Suppressor macrophage (primary cell): ENCODE measurements at regions not wholly inside any gene's neighbourhood (a gene's known extent, or its start where the extent isn't known, plus 50 kb on each side); places are given as distances from the start of the nearest gene placed in this dataset.
A peak's percentile ranks its signal among the peaks of the same experiment; 100 is the strongest.
"Not testable (repeated sequence)": the region's sequence is repeated elsewhere in the genome, so short reads cannot be mapped to it uniquely, and the experiment has no call there.

Source experiments
- DNase-seq, 4 experiments: peaks; one replicate each; pipeline ENCODE4 v3.0.0-alpha.2; 2020 to 2022

- no peak for DNase-seq
Measured at GRCh38 chr4:71211748-71212147, 127.1 kb upstream of the SLC4A4 start.

- DNase-seq = no peak
Measured at GRCh38 chr4:71212216-71212615, 126.6 kb upstream of the SLC4A4 start.

- DNase-seq = no peak
Measured at GRCh38 chr4:71214578-71214977, 124.2 kb upstream of the SLC4A4 start.

- DNase-seq = no peak
Measured at GRCh38 chr4:71216316-71216959, 122.4 kb upstream of the SLC4A4 start.

GRCh38 chr4:71217688-71218087, 121.1 kb upstream of the SLC4A4 start:
- no peak for DNase-seq

- not testable (repeated sequence) for DNase-seq
Measured at GRCh38 chr4:71220848-71221247, 118.0 kb upstream of the SLC4A4 start.

- no peak for DNase-seq
Measured at GRCh38 chr4:71221510-71222466, 117.0 kb upstream of the SLC4A4 start.

GRCh38 chr4:71222661-71223060, 116.2 kb upstream of the SLC4A4 start:
- DNase-seq = no peak

- peak; percentile 28 to 53 (median 44) for DNase-seq
Measured at GRCh38 chr4:71229477-71230270, 109.1 kb upstream of the SLC4A4 start.

- no peak for DNase-seq
Measured at GRCh38 chr4:71230271-71231128, 108.3 kb upstream of the SLC4A4 start.

GRCh38 chr4:71231129-71232055, 107.4 kb upstream of the SLC4A4 start:
- no peak for DNase-seq

- no peak for DNase-seq
Measured at GRCh38 chr4:71232056-71232430, 106.8 kb upstream of the SLC4A4 start.

- DNase-seq = no peak
Measured at GRCh38 chr4:71232846-71233245, 106.0 kb upstream of the SLC4A4 start.

GRCh38 chr4:71235311-71236201, 103.3 kb upstream of the SLC4A4 start:
- no peak for DNase-seq

GRCh38 chr4:71236226-71236625, 102.6 kb upstream of the SLC4A4 start:
- DNase-seq = no peak

GRCh38 chr4:71237641-71238040, 101.2 kb upstream of the SLC4A4 start:
- no peak for DNase-seq

- no peak for DNase-seq
Measured at GRCh38 chr4:71239365-71239764, 99.5 kb upstream of the SLC4A4 start.

GRCh38 chr4:71240094-71240493, 98.7 kb upstream of the SLC4A4 start:
- no peak for DNase-seq

GRCh38 chr4:71241501-71242288, 97.1 kb upstream of the SLC4A4 start:
- no peak for DNase-seq
